A549 (cell line): ENCODE measurements at regions not wholly inside any gene's neighbourhood (a gene's known extent, or its start where the extent isn't known, plus 50 kb on each side); places are given as distances from the start of the nearest gene placed in this dataset.

ENCODE experiments used
- ATAC-seq, 2 experiments: fragments of 200-7000 bp in 1 of 2; fragments of >200 bp in 1 of 2; cut with Nextera tagmentation in 1 of 2; cut with Tn5 transposase in 1 of 2; 3 replicates each; pipeline versions ENCODE4 v1.8.0 to v1.9.1; 2018 to 2020; ENCODE audit warnings: mild to moderate bottlenecking in 1 of 2, moderate library complexity in 1 of 2
- CTCF ChIA-PET: fragments of 300-600 bp; sonication (Branson Sonifier 250); formaldehyde crosslinking; extraction: SDS; loops from one replicate; lab custom pipeline; 2021; ENCODE audit warnings: antibody characterized with exemption, inconsistent platforms; lab: Yijun Ruan, JAX
- POLR2A ChIA-PET: fragments of 350-600 bp; formaldehyde crosslinking; extraction: SDS; loops from one replicate; lab custom pipeline; 2021; ENCODE audit warnings: antibody characterized with exemption, inconsistent platforms; lab: Yijun Ruan, JAX
- DNase-seq, 2 experiments: peaks; one replicate each; pipeline versions ENCODE4 v3.0.0 to v3.0.0-alpha.2; 2011 to 2016; ENCODE audit warnings: low read depth in 1 of 2, low spot score in 1 of 2
- FAIRE-seq: peaks from 2 replicates; lab custom pipeline; 2011; peaks lifted over from hg19 to GRCh38; lab: Jason Lieb, UNC
- H3K27ac ChIP-seq, 2 experiments: fragments of >200 bp; sonication (Bioruptor Twin); formaldehyde crosslinking; 3 replicates each; pipeline ENCODE4 v1.5.1; 2016 to 2017
- H3K4me1 ChIP-seq: fragments of >200 bp; sonication (Bioruptor Twin); formaldehyde crosslinking; 3 replicates; pipeline ENCODE4 v1.6.1; 2016
- H3K4me2 ChIP-seq: fragments of >200 bp; sonication (Bioruptor Twin); formaldehyde crosslinking; 3 replicates; pipeline ENCODE4 v1.6.1; 2016
- H3K4me3 ChIP-seq: fragments of >200 bp; sonication (Bioruptor Twin); formaldehyde crosslinking; 3 replicates; pipeline ENCODE4 v1.5.1; 2016
- H3K9me3 ChIP-seq: fragments of >200 bp; sonication (Bioruptor Twin); formaldehyde crosslinking; 3 replicates; pipeline ENCODE4 v1.6.1; 2016
- ATOH8 ChIP-seq: fragments of 250-450 bp; sonication (Bioruptor Pico); IDR thresholded peaks from 2 replicates; pipeline ENCODE4 v1.5.0; 2020; ENCODE audit warnings: low read depth, mild to moderate bottlenecking, moderate library complexity
- BCL3 ChIP-seq: fragments of >200 bp; sonication (Bioruptor Twin); formaldehyde crosslinking; IDR thresholded peaks from 3 replicates; pipeline ENCODE4 v1.6.1; 2016
- BHLHE40 ChIP-seq: IDR thresholded peaks from 2 replicates; pipeline ENCODE4 v1.6.1; 2012; ENCODE audit warnings: low read depth, low read length, inconsistent platforms
- CTCF ChIP-seq: fragments of >200 bp; sonication (Bioruptor Twin); formaldehyde crosslinking; IDR thresholded peaks from 3 replicates; pipeline ENCODE4 v1.5.1; 2016
- E2F6 ChIP-seq: IDR thresholded peaks from 2 replicates; pipeline ENCODE4 v1.6.1; 2012; ENCODE audit warnings: low read depth, borderline replicate concordance
- EHF ChIP-seq: fragments of 250-450 bp; sonication (Bioruptor Pico); IDR thresholded peaks from 2 replicates; pipeline ENCODE4 v1.5.0; 2020; ENCODE audit warnings: mild to moderate bottlenecking
- EHMT2 ChIP-seq: fragments of 200-600 bp; sonication (generic); IDR thresholded peaks from 2 replicates; pipeline ENCODE4 v1.6.1; 2016; ENCODE audit warnings: antibody characterized with exemption, low read depth, mild to moderate bottlenecking, moderate library complexity
- ESRRA ChIP-seq: fragments of 150-350 bp; IDR thresholded peaks from 2 replicates; pipeline ENCODE4 v1.6.1; 2014; ENCODE audit warnings: mild to moderate bottlenecking, low read length, borderline replicate concordance
- FOSB ChIP-seq: fragments of 250-450 bp; sonication (Bioruptor Pico); IDR thresholded peaks from 2 replicates; pipeline ENCODE4 v1.5.0; 2020; ENCODE audit warnings: mild to moderate bottlenecking, moderate library complexity
- HES2 ChIP-seq: fragments of >200 bp; sonication (Bioruptor Twin); formaldehyde crosslinking; IDR thresholded peaks from 2 replicates; pipeline ENCODE4 v1.6.1; 2016
- KDM1A ChIP-seq: fragments of 200-600 bp; sonication (generic); IDR thresholded peaks from 2 replicates; pipeline ENCODE4 v1.6.1; 2016; ENCODE audit warnings: low read depth, mild to moderate bottlenecking
- NPAS2 ChIP-seq: fragments of 250-450 bp; sonication (Bioruptor Pico); IDR thresholded peaks from 2 replicates; pipeline ENCODE4 v1.8.0; 2022; ENCODE audit warnings: mild to moderate bottlenecking, moderate library complexity, borderline replicate concordance
- NR3C1 ChIP-seq: fragments of >200 bp; sonication (Bioruptor Twin); formaldehyde crosslinking; IDR thresholded peaks from 3 replicates; pipeline ENCODE4 v1.6.1; 2017
- RAD21 ChIP-seq, 2 experiments: fragments of >200 bp in 1 of 2; sonication (Bioruptor Twin) in 1 of 2; formaldehyde crosslinking in 1 of 2; IDR thresholded peaks in 1 of 2; conservative IDR thresholded peaks in 1 of 2; 2 replicates in 1 of 2; 3 replicates in 1 of 2; pipeline ENCODE4 v1.6.1; 2012 to 2018; ENCODE audit warnings: inconsistent platforms in 1 of 2
- RARB ChIP-seq: fragments of 250-450 bp; sonication (Bioruptor Pico); IDR thresholded peaks from 2 replicates; pipeline ENCODE4 v1.8.0; 2021; ENCODE audit warnings: mild to moderate bottlenecking, moderate library complexity
- RNF2 ChIP-seq: fragments of 200-600 bp; sonication (generic); IDR thresholded peaks from 2 replicates; pipeline ENCODE4 v1.6.1; 2016; ENCODE audit warnings: low read depth, mild to moderate bottlenecking, antibody characterized with exemption, moderate library complexity, borderline replicate concordance
- SMC3 ChIP-seq: fragments of >200 bp; sonication (Bioruptor Twin); formaldehyde crosslinking; IDR thresholded peaks from 3 replicates; pipeline ENCODE4 v1.6.1; 2018; ENCODE audit warnings: inconsistent platforms
- USF2 ChIP-seq: fragments of 450-650 bp; IDR thresholded peaks from 2 replicates; pipeline ENCODE4 v1.6.1; 2014; ENCODE audit warnings: antibody characterized with exemption
- ZNF302 ChIP-seq: fragments of 250-450 bp; sonication (Bioruptor Pico); IDR thresholded peaks from 2 replicates; pipeline ENCODE4 v1.9.0; 2021; ENCODE audit warnings: inconsistent platforms, mild to moderate bottlenecking, moderate library complexity
- WGBS: methylation state at CpG from one replicate; pipeline ENCODE4 v1.1.6; 2017; ENCODE audit errors: missing lambda C conversion rate; 5-methylcytosine and 5-hydroxymethylcytosine counted together

GRCh38 chr13:44191504-44192171 is 182.0 kb upstream of the SERP2 start (continued):
- TF ChIP-seq E2F6 (no peak), USF2 (no peak), EHMT2 (no peak), ZNF302 (no peak), SMC3 (peak; percentile 37; the same call in 2 of the 3 replicates), RAD21 (conservative IDR thresholded peaks at IDR 0.05 in 1 of 2, IDR thresholded peaks at IDR 0.05 in 1 of 2) (peak; percentile 25 to 44; a peak in 4 of 5 replicates), NR3C1 (no peak)

- ATAC-seq: no peak
- POLR2A ChIA-PET: no interaction called here
- CTCF ChIA-PET: no interaction called here
These were observed 179.9 kb upstream of the SERP2 start for GRCh38 chr13:44193731-44194130.

More at GRCh38 chr13:44193731-44194130, 179.9 kb upstream of the SERP2 start:
- Histone ChIP-seq H3K9me3 (no peaks in the 10 kb centered on the region), H3K4me3 (no peak overlapping the region), H3K4me2 (no peak overlapping the region), H3K4me1 (peaks cover 26% of the 10 kb centered on the region), H3K27ac (peak overlapping the region in 1 of 2 experiments; percentile 62; a peak in 3 of 6 replicates)
- DNase-seq (no peak), FAIRE-seq (no peak)
- TF ChIP-seq ESRRA: no peak
- no peak for TF ChIP-seq RNF2
- TF ChIP-seq RARB (CRISPR knock-in tag): no peak
- no peak for TF ChIP-seq KDM1A
- TF ChIP-seq FOSB (CRISPR knock-in tag): no peak
- no peak for TF ChIP-seq NPAS2 (CRISPR knock-in tag)
- no peak for TF ChIP-seq EHMT2
- TF ChIP-seq HES2: no peak
- no peak for TF ChIP-seq NR3C1
- TF ChIP-seq E2F6: no peak
- TF ChIP-seq BCL3: no peak
- no peak for TF ChIP-seq EHF (CRISPR knock-in tag)
- no peak for TF ChIP-seq CTCF
- no peak for TF ChIP-seq BHLHE40
- TF ChIP-seq ATOH8 (CRISPR knock-in tag): no peak
- WGBS: 96% methylated on average over 3 of the region's 3 CpGs
